ENCODE measurements at regions not wholly inside any gene's neighbourhood (a gene's known extent, or its start where the extent isn't known, plus 50 kb on each side); places are given as distances from the start of the nearest gene placed in this dataset.

DNA sequence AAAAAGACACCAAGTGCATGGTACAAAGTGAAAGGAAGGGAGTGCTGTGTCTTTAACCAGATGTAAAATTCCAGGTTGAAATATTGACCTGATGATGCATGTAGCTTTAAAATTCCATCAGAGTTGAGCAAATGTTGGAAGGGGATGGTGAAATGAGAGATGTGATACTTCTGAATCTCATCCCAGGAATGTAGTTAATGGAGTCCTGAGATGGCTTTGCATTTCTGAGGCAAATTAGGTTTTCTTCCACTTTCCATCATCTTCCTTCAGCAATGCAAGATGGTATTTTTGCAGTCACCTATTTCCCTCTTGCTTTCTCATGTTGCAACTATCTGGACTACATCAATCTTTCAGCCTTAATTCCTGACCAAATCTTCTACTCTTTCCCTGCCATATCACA lies 194.1 kb upstream of the MIR17HG start (continued):
- TF ChIP-seq HDAC6 (IDR thresholded peaks at IDR 0.05; ENCODE audit: low read depth, low read length) (no peak), PURB (CRISPR knock-in tag; IDR thresholded peaks at IDR 0.05; ENCODE audit: low read depth) (no peak), RBM15 (IDR thresholded peaks at IDR 0.05; ENCODE audit: insufficient read depth, low read length) (no peak)

DNA sequence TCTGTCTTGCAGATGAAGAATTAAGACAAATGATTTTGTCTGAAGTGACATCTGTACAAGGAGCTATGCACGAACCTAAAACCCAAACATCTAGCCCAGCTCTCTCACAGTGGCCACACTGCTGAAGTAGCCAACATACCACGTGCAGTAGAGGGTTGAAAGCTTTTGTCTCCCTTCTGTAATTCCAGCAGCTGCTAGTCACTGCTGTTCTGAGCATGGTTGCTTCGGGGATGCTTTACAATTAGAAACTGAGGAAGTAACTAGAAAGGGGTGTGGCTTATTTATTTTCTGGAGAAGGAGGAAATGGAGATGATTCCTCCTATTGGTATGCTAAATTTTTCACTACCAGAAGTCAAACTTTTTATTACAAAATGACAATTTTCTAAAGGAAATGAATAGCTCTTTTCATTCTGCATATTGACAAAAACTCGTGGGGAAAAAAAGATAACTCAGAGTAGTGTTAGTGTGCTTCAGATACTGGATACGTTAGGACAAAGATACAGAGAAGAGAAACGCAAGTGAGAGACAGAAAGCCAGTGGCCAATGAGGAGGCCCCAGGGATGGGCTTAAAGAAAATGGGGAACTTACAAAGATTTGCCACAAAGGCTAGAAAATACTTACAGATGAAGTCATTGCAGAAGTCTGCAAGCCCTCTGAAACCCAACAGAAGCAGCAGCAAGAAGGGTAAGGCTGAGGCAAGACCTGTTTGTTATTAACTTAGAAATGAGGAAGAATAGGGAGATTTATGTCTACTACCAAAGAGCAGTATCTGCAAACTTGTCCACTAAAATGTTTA lies 192.7 kb upstream of the MIR17HG start:
- intact Hi-C loops (cut with micrococcal nuclease): no loop called here
- CTCF ChIA-PET (ENCODE audit: low intra/inter-chr PET ratio): no interaction called here
- no peaks in the 10 kb centered on the region for H3K4me1 ChIP-seq (replicated peaks in 1 of 2; ENCODE audit: control insufficient read depth in 2 of 2, insufficient read depth in 2 of 2, low read length in 2 of 2)

More for the DNA sequence above, 192.7 kb upstream of the MIR17HG start:
- POLR2A ChIA-PET: interaction anchor here (0.6 kb wide), 1 partner anchor 179 kb away, joined by 3 read pairs; no protein-coding TSS in a partner anchor
- in situ Hi-C loops (cut with MboI): no loop called here
- DNase-seq (ENCODE audit: extremely low read depth in 1 of 4, low spot score in 3 of 4): no peak
- no peak for FAIRE-seq
- Histone ChIP-seq H3K4me2 (ENCODE audit: insufficient read depth, low read length) (no peak overlapping the region), H3K27ac (ENCODE audit: extremely low read depth, low read depth, low read length) (no peak overlapping the region), H3K27me3 (ENCODE audit: control insufficient read depth in 2 of 2, insufficient read depth in 2 of 2, low read length in 2 of 2) (no peaks in the 10 kb centered on the region), H3K36me3 (ENCODE audit: control insufficient read depth, insufficient read depth, low read length) (no peaks in the 10 kb centered on the region), H3K9me3 (replicated peaks; ENCODE audit: control insufficient read depth, insufficient read depth, low read depth, low read length) (0 out of 2 replicates have a peak, but pooled peaks cover 2% of the 10 kb centered on the region), H4K20me1 (replicated peaks; ENCODE audit: control insufficient read depth, insufficient read depth, low read length) (no peaks in the 10 kb centered on the region), H3K9me1 (ENCODE audit: control insufficient read depth, insufficient read depth, low read length) (no peaks in the 10 kb centered on the region), H3K79me2 (ENCODE audit: control insufficient read depth, insufficient read depth, low read length) (no peaks in the 10 kb centered on the region), H3K9ac (ENCODE audit: insufficient read depth in 1 of 2, low read depth in 2 of 2, low read length in 2 of 2) (no peak overlapping the region), H3K4me3 (no peak overlapping the region), H2AFZ (ENCODE audit: low read depth, low read length) (no peak overlapping the region)
- ATAC-seq: no peak
- BruUV-seq (replicated peaks): no TSS peak
- TF ChIP-seq MCM3 (IDR thresholded peaks at IDR 0.05) (no peak), IRF2 (CRISPR knock-in tag; IDR thresholded peaks at IDR 0.05) (0 out of 2 replicates have a peak, but pooled peaks have one; percentile 45), CBFA2T2 (conservative IDR thresholded peaks at IDR 0.05) (no peak), SMC3 (conservative IDR thresholded peaks at IDR 0.05; ENCODE audit: insufficient read depth, low read depth, low read length) (no peak), PTBP1 (IDR thresholded peaks at IDR 0.05; ENCODE audit: low read depth, low read length) (no peak), FOXJ3 (CRISPR knock-in tag; IDR thresholded peaks at IDR 0.05) (0 out of 2 replicates have a peak, but pooled peaks have one; percentile 22), EHMT2 (IDR thresholded peaks at IDR 0.05) (no peak)
- TF ChIP-seq, protein P1, sequence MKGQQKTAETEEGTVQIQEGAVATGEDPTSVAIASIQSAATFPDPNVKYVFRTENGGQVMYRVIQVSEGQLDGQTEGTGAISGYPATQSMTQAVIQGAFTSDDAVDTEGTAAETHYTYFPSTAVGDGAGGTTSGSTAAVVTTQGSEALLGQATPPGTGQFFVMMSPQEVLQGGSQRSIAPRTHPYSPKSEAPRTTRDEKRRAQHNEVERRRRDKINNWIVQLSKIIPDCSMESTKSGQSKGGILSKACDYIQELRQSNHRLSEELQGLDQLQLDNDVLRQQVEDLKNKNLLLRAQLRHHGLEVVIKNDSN (CRISPR knock-in tag; IDR thresholded peaks at IDR 0.05): no peak
- under 1% methylated on average over 6 of the region's 6 CpGs for WGBS (ENCODE audit: insufficient coverage, low coverage, missing lambda C conversion rate)

All from K562 (cell line).